Posterior cingulate gyrus (tissue), 11 donors: ENCODE measurements at regions not wholly inside any gene's neighbourhood (a gene's known extent, or its start where the extent isn't known, plus 50 kb on each side); places are given as distances from the start of the nearest gene placed in this dataset.
"Not testable (repeated sequence)": the region's sequence is repeated elsewhere in the genome, so short reads cannot be mapped to it uniquely, and the experiment has no call there.

Source experiments
- DNase-seq, 10 donors: peaks; one replicate each; pipeline versions ENCODE4 v3.0.0 to v3.0.0-alpha.2; 2020 to 2021; ENCODE audit warnings: mixed read lengths in 3 of 10
- intact Hi-C: fragments of 100-400 bp; cut with DNase I; formaldehyde crosslinking; loops from one replicate; pipeline ENCODE4 v1.15.1; 2023

GRCh38 chr2:87075054-87075790 lies 53.6 kb upstream of the PLGLB1 start:
- peak in 8 of 10 donors; percentile 8 to 89 (median 27) for DNase-seq
- intact Hi-C loops: not testable (repeated sequence)

DNA sequence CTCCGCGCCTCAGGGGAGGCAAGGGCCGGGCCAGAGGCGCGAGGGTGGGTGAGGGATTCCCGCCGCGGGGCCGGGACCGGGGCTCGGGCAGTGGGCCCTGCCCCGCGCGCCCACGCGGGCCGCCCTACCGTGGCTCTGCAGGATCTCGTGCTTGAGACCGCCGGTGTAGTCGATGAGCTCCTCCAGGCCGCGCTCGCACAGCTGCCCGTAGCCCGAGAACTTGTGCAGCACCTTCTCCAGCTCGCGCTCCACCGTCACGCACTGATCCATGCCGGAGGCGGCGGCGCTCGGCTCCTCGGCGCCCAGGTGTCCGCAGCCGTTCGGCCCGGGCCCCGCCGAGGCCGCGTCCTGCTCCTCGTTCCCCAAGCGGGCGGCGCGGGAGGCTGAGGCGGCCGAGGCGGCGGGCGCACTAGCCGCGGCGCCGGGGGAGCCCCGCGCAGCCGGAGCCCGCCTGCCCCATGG lies 54.2 kb upstream of the PLGLB1 start:
- intact Hi-C loops: not testable (repeated sequence)
- DNase-seq: peak; percentile 14 to 92 (median 32)

DNA sequence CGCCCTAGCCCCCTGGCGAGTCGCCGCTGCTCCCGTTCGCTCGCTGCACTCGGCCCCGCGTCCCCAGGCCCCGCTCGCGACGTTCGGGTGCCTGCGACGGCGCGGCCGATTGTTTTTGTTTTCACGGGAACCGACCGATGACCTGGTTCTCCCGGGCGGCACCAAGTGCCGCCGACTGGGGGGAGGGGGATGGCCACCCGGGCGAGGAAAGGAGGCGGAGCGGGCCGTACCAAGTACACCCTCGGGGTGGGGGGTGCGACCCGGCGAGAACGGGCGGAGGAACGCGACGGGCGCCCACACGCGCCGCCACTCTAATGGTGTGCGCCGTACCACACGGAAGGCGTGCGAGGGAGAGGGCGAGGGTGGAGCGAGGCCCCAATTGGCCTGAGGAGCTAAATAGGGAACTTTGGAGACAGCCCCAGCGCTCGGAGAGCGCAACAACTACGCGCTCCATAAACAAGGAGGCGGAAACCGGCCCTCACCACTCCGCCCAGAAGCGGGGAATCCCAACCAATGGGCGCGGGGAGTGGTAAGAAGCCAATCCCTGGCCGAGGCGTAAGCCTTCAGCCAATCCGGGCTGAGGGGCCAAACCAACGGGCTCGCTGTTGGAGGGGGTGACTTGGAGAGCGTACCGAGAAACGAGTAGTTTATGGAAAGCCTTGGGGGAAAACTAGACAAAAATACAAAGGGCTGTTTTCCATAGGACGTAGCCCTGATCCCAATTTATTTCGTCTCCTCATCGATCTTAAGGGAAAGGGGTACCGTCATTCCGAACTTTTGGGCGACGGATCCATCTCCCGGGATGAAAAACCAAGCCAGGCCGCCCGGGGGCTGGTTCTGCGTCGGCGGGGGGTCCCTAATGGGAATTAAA lies 54.8 kb upstream of the PLGLB1 start:
- peak; percentile 87 to 98 (median 90) for DNase-seq
- intact Hi-C loops: not testable (repeated sequence)

DNA sequence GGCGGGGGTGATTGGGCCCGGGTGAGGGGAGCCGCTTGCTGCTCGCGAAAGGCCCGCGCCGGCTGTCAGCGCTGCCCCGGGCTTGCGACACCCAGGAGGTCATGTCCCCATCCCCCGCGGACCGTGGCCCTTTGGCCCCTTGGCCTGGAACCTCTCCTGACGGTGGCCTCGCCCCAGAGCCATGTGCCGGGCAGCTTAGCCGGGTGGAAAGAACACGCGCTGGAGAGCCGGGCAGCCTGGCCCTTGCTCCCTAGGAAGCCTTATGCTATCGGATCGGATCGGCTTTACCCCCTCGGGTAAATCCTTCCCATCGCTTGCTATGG lies 55.4 kb upstream of the PLGLB1 start:
- DNase-seq, intact Hi-C loops: not testable (repeated sequence)

GRCh38 chr2:87081727-87082126 lies 60.1 kb upstream of the PLGLB1 start:
- intact Hi-C loops, DNase-seq: not testable (repeated sequence)

DNA sequence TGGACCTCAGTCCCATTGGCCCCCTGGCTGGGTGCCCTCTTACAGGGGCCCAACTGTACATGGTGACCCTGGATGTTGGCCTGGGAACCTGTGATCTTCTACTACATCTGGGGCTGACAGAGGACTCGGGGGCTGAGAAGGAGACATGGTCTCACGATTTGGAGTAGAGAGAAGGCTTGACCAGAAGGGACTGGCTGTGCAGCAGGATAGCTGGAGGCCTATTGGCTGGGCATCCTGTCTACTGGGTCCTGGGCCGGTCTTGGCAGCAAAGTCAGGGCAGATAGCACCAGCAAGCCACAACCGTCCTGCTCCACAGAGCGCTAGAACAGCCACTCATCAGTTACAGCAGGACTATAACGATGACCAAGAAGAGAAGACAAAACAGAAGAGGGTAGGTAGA lies 66.4 kb upstream of the PLGLB1 start:
- peak in 1 of 10 donors; percentile 54 for DNase-seq
- intact Hi-C loops: not testable (repeated sequence)

DNA sequence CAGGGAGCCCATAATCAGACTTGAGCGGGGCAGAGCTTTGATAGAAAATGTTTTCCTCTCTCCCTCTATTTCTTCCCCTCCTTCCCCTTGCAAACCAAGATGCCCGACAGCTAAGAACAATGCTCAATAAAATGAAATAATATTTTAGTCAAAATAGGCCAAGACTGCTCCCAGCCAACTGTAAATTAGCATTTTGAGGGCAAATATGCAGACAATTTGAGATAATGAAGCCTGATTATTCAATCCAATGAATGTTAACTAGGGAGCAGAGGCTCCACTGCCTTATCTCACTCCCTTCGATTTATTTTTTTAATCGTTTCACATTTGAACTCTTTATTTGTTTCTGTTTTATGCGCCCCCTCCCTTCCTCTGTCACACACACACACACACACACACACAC lies 67.8 kb upstream of the PLGLB1 start:
- intact Hi-C loops, DNase-seq: not testable (repeated sequence)

DNA sequence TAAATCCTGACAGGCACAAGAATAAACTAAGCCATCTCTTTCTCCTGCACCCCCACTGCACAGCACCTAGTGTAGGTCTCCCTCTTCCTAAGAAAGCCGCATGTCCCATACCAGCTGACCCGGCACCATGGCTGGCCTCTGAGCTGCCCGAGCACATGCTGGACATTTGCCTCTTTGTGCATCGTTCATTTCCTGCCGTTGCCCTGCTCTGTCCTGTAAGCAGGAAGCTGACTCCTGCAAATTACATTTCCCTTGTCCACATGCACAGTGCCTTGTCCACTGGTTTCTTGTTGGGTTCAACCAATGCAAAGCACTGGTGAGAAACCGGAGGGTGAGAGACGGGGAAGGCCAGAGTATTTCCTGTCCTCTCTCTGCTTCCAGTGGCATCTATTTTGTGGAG lies 71.6 kb upstream of the PLGLB1 start:
- intact Hi-C loops: not testable (repeated sequence)

GRCh38 chr2:87093937-87094529 lies 72.4 kb upstream of the PLGLB1 start:
- intact Hi-C loops: not testable (repeated sequence)
- DNase-seq: peak in 1 of 10 donors; percentile 29

More for the DNA sequence above, 71.6 kb upstream of the PLGLB1 start:
- not testable (repeated sequence) for DNase-seq

DNA sequence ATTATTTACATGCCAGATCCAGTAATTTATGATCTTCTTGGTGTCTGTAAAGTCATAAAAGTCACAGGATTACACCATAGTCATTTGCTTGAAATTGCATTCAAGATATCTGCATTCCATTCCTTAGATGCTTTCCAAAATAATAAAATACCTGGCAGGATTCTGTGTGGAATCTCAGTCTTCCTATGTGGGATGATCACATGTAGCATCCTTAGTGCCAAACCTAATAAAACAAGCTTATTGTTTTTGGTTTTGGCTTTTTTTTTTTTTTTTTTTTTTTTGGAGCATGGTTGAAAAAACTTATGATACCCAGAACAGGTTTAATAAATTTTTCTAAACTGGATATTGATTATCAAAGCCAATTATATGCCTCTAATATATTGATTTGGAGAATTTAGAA lies 74.2 kb upstream of the PLGLB1 start:
- intact Hi-C loops, DNase-seq: not testable (repeated sequence)

- intact Hi-C loops: not testable (repeated sequence)
These were observed 107.3 kb upstream of the PLGLB1 start for GRCh38 chr2:87128761-87129553.

GRCh38 chr2:87132577-87132976 lies 110.9 kb upstream of the PLGLB1 start:
- DNase-seq, intact Hi-C loops: not testable (repeated sequence)

More at GRCh38 chr2:87128761-87129553, 107.3 kb upstream of the PLGLB1 start:
- DNase-seq: not testable (repeated sequence)

- DNase-seq, intact Hi-C loops: not testable (repeated sequence)
These were observed 130.3 kb upstream of the PLGLB1 start for GRCh38 chr2:87151835-87152493.

DNA sequence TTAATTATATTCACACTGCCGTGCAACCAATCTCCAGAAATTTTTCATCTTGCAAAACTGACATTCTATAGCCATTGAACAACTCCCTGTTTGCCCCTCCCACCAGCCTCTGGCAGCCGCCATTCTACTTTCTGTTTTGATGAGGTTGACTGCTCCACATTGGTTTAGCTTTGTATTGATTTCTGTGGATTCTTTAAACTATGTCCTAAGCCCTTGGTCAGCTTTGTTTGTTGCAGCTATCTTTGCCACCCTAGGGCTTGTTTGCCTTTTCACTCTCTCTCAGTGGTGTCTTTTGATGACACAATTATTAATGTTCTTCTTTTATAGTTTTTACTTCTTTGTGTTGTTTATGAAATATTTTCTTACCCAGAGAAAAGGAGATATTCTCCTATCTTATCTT lies 152.8 kb upstream of the PLGLB1 start:
- DNase-seq, intact Hi-C loops: not testable (repeated sequence)

DNA sequence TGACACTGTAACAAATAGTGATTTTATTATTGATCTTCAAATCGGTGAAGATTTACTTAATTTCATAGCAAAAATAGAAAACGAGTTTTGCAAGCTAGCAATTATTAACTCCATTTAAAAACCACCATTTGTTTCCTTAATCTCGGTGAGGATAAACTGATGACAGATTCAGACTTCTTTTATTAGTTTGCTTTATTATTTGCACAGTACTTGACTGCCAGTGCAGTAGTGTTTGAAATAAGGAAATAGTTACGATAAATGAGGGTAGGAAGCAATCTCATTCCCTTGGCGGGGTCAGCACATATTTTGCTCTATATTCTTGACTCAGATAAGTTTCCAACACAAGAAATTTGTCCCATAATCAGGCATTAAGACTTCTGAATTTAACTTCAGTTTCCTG lies 161.7 kb upstream of the PLGLB1 start:
- intact Hi-C loops: not testable (repeated sequence)

DNA sequence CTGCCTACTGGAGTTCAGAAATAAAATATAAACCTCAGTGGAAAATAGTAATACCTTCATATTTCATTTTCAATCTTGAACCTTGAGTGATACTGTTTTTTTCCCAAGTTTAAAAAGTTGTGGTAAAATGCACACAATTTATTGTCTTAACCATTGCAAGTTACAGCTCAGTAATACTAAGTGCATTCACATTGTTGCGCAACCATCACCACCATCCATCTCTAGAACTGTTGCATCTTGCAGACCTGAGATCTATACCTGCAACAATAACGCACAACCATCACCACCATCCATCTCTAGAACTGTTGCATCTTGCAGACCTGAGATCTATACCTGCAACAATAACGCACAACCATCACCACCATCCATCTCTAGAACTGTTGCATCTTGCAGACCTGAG lies 162.6 kb upstream of the PLGLB1 start:
- DNase-seq, intact Hi-C loops: not testable (repeated sequence)

More for the DNA sequence above, 161.7 kb upstream of the PLGLB1 start:
- not testable (repeated sequence) for DNase-seq

GRCh38 chr2:87189214-87189613 lies 167.6 kb upstream of the PLGLB1 start:
- intact Hi-C loops, DNase-seq: not testable (repeated sequence)

DNA sequence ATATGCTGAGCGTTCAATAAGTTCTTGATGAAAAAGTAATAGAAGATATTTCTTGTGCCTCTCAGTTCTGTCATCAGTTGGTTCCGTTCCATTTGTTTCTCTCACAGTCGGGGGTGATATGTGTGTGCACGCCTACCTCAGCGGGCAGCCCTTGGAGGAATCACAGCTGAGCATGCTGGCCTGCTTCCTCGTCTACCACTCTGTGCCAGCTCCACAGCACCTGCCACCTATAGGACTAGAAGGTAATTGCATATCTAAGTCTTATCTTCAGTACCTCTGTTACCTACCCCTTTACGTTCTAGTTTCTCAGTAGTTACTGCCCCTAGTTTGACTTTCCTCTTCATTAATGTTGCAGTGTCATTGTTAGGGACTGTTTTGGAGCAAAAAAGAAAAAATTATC lies 171.7 kb upstream of the PLGLB1 start:
- DNase-seq, intact Hi-C loops: not testable (repeated sequence)

DNA sequence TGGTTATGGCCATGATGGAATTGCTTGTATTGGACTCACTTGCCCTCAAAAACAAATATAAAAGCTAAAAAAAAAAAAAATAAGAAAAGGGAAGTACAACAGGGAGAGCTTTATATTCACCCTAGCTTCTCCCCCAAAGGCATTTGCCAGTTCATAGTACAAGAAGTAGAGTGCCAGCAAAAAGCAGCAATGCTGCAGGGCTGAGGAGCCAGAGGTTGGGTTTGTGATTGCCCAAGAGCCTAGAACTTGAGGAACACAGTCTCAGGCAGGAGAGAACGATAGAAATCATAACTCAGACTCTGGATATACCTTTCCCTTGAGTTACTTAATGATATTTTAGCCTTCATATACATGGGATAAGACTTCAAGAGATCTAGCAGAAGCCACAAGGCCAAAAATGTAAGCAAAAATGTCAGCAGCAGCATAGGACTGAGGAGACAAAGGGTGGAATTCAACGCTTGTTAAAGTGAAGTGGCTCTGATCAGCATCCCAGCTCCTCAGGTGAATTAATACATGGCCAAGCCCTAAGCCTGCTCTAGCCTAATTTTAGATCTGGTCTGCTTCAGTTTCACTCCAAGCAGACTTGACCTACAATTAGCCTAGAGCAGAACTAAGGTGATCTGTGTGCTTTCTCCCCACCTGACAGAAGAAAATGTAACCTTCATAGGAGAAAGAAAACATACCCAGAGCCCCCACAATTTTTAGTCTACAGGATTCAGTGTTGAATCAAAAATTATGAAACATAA lies 172.8 kb upstream of the PLGLB1 start:
- DNase-seq, intact Hi-C loops: not testable (repeated sequence)
